CD14-positive monocyte (primary cell): ENCODE measurements at regions not wholly inside any gene's neighbourhood (a gene's known extent, or its start where the extent isn't known, plus 50 kb on each side); places are given as distances from the start of the nearest gene placed in this dataset.

Source experiments
- DNase-seq, 3 donors: peaks; one replicate each; pipeline ENCODE4 v3.0.0-alpha.2; 2011 to 2022
- H2AFZ ChIP-seq: 2 replicates; pipeline ENCODE4 v1.6.0; 2012; ENCODE audit warnings: mild to moderate bottlenecking, low read depth, low read length, inconsistent platforms; ENCODE audit not compliant: insufficient read depth, poor library complexity, severe bottlenecking
- H3K27ac ChIP-seq, 2 donors: 1 replicate in 1 of 2; 2 replicates in 1 of 2; pipeline ENCODE4 v1.5.1; 2012 to 2013; ENCODE audit warnings: low read length in 2 of 2, control low read depth in 1 of 2, inconsistent platforms in 1 of 2, low read depth in 1 of 2, mild to moderate bottlenecking in 1 of 2
- H3K27me3 ChIP-seq, 2 donors: one replicate each; pipeline versions ENCODE4 v1.6.0 to v1.6.1; 2011 to 2013; ENCODE audit warnings: low read length in 2 of 2; ENCODE audit not compliant: control insufficient read depth in 2 of 2, insufficient read depth in 2 of 2
- H3K36me3 ChIP-seq, 2 donors: replicated peaks in 1 of 2; 1 replicate in 1 of 2; 2 replicates in 1 of 2; pipeline versions ENCODE4 v1.5.1 to v1.6.1; 2012 to 2013; ENCODE audit warnings: low read length in 2 of 2, control low read depth in 1 of 2, inconsistent platforms in 1 of 2, mild to moderate bottlenecking in 1 of 2; ENCODE audit not compliant: insufficient read depth in 2 of 2, control insufficient read depth in 1 of 2
- H3K4me1 ChIP-seq, 2 donors: 1 replicate in 1 of 2; 2 replicates in 1 of 2; pipeline versions ENCODE4 v1.5.1 to v1.6.1; 2012 to 2013; ENCODE audit warnings: low read length in 2 of 2, control low read depth in 1 of 2, inconsistent platforms in 1 of 2, mild to moderate bottlenecking in 1 of 2, moderate library complexity in 1 of 2; ENCODE audit not compliant: insufficient read depth in 2 of 2, control insufficient read depth in 1 of 2
- H3K4me2 ChIP-seq: replicated peaks from 2 replicates; pipeline ENCODE3; 2012; ENCODE audit warnings: low read length, moderate library complexity, mild to moderate bottlenecking; ENCODE audit not compliant: poor library complexity, severe bottlenecking; ENCODE audit errors: extremely low read depth
- H3K4me3 ChIP-seq, 3 experiments: fragments of 200-600 bp in 1 of 3; sonication (generic) in 1 of 3; replicated peaks in 1 of 3; 1 replicate in 2 of 3; 2 replicates in 1 of 3; pipeline ENCODE4 v1.5.1; 2011 to 2013; ENCODE audit warnings: low read length in 3 of 3, mild to moderate bottlenecking in 3 of 3, control low read depth in 2 of 3, low read depth in 2 of 3, inconsistent platforms in 1 of 3, moderate library complexity in 1 of 3
- H3K79me2 ChIP-seq: 2 replicates; pipeline ENCODE4 v1.6.0; 2012; ENCODE audit warnings: mild to moderate bottlenecking, control low read depth, inconsistent platforms, low read length, moderate library complexity; ENCODE audit not compliant: insufficient read depth
- H3K9ac ChIP-seq: 2 replicates; pipeline ENCODE4 v1.6.0; 2017; ENCODE audit warnings: low read length, mild to moderate bottlenecking; ENCODE audit not compliant: insufficient read depth, poor library complexity, severe bottlenecking
- H3K9me3 ChIP-seq, 2 donors: replicated peaks in 1 of 2; 1 replicate in 1 of 2; 2 replicates in 1 of 2; pipeline versions ENCODE4 v1.5.1 to v1.6.1; 2012 to 2013; ENCODE audit warnings: low read length in 2 of 2, control low read depth in 1 of 2; ENCODE audit not compliant: control insufficient read depth in 1 of 2, insufficient read depth in 1 of 2
- H4K20me1 ChIP-seq: 2 replicates; pipeline ENCODE4 v1.6.0; 2012; ENCODE audit warnings: mild to moderate bottlenecking, low read length, control low read depth, moderate library complexity; ENCODE audit not compliant: insufficient read depth
- H3K27ac Mint-ChIP-seq, 7 donors: one replicate each; pipeline ENCODE4 v1.8.0; 2020; ENCODE audit warnings: mild to moderate bottlenecking in 7 of 7, mixed read lengths in 7 of 7, moderate library complexity in 6 of 7, inconsistent platforms in 2 of 7
- H3K27me3 Mint-ChIP-seq, 3 donors: one replicate each; pipeline ENCODE4 v1.8.0; 2021 to 2022; ENCODE audit warnings: low read depth in 3 of 3, mild to moderate bottlenecking in 3 of 3, mixed read lengths in 3 of 3, moderate library complexity in 3 of 3, inconsistent platforms in 1 of 3
- H3K36me3 Mint-ChIP-seq, 2 donors: one replicate each; pipeline ENCODE4 v1.8.0; 2020; ENCODE audit warnings: mixed read lengths in 2 of 2, inconsistent platforms in 1 of 2, mild to moderate bottlenecking in 1 of 2
- H3K4me1 Mint-ChIP-seq: one replicate; pipeline ENCODE4 v1.8.0; 2020; ENCODE audit warnings: mild to moderate bottlenecking, mixed read lengths
- H3K4me3 Mint-ChIP-seq, 2 donors: one replicate each; pipeline ENCODE4 v1.8.0; 2020; ENCODE audit warnings: mild to moderate bottlenecking in 2 of 2, mixed read lengths in 2 of 2, moderate library complexity in 1 of 2
- H3K9me3 Mint-ChIP-seq, 7 donors: one replicate each; pipeline ENCODE4 v1.8.0; 2020 to 2022; ENCODE audit warnings: mixed read lengths in 7 of 7, mild to moderate bottlenecking in 6 of 7, moderate library complexity in 6 of 7, inconsistent platforms in 2 of 7
- CTCF ChIP-seq: fragments of 200-600 bp; IDR thresholded peaks from one replicate; pipeline ENCODE4 v1.8.0; 2022; ENCODE audit warnings: antibody characterized with exemption, mild to moderate bottlenecking
- WGBS: methylation state at CpG from one replicate; pipeline ENCODE4 v1.1.5; 2013; ENCODE audit warnings: missing lambda C conversion rate; ENCODE audit not compliant: insufficient coverage; 5-methylcytosine and 5-hydroxymethylcytosine counted together
- intact Hi-C, 2 donors: fragments of 100-400 bp; cut with micrococcal nuclease; formaldehyde crosslinking; loops; one replicate each; pipeline versions ENCODE4 v1.15.0 to v1.15.1; 2023

GRCh38 chr4:144495944-144496343 lies 150.0 kb upstream of the HHIP start:
- H3K4me3 Mint-ChIP-seq: no peak overlapping the region
- H3K36me3 Mint-ChIP-seq: no peaks in the 10 kb centered on the region
- H2AFZ ChIP-seq: no peak overlapping the region
- no peak overlapping the region for H3K27ac ChIP-seq
- peaks cover 0 to 2% (median 0%) of the 10 kb centered on the region in 3 donors for H3K27me3 Mint-ChIP-seq
- H3K27me3 ChIP-seq: no peaks in the 10 kb centered on the region
- no peak for TF ChIP-seq CTCF
- no peak overlapping the region for H3K9ac ChIP-seq
- H3K4me3 ChIP-seq: no peak overlapping the region
- intact Hi-C loops: no loop called here
- H3K79me2 ChIP-seq: no peaks in the 10 kb centered on the region
- H4K20me1 ChIP-seq: no peaks in the 10 kb centered on the region
- H3K4me2 ChIP-seq: no peak overlapping the region
- no peak overlapping the region for H3K27ac Mint-ChIP-seq
- peaks cover 0 to 5% (median under 1%) of the 10 kb centered on the region in 7 donors for H3K9me3 Mint-ChIP-seq
- 89% methylated on average over 1 of the region's 2 CpGs for WGBS
- H3K9me3 ChIP-seq: no peaks in the 10 kb centered on the region
- H3K4me1 ChIP-seq: no peaks in the 10 kb centered on the region
- no peaks in the 10 kb centered on the region for H3K4me1 Mint-ChIP-seq
- H3K36me3 ChIP-seq: no peaks in the 10 kb centered on the region
- no peak for DNase-seq

GRCh38 chr4:144499777-144500176 lies 146.2 kb upstream of the HHIP start:
- Histone ChIP-seq H3K4me2 (no peak overlapping the region), H3K27ac (no peak overlapping the region), H3K9ac (no peak overlapping the region), H3K9me3 (no peaks in the 10 kb centered on the region), H3K36me3 (no peaks in the 10 kb centered on the region), H2AFZ (no peak overlapping the region), H3K4me3 (no peak overlapping the region), H3K4me1 (no peaks in the 10 kb centered on the region), H3K27me3 (no peaks in the 10 kb centered on the region), H3K79me2 (no peaks in the 10 kb centered on the region), H4K20me1 (no peaks in the 10 kb centered on the region)
- peaks cover 0 to 2% (median 0%) of the 10 kb centered on the region in 3 donors for H3K27me3 Mint-ChIP-seq
- H3K9me3 Mint-ChIP-seq: peaks cover 0 to 5% (median 2%) of the 10 kb centered on the region in 7 donors
- H3K4me3 Mint-ChIP-seq: no peak overlapping the region
- no peaks in the 10 kb centered on the region for H3K36me3 Mint-ChIP-seq
- no peak overlapping the region for H3K27ac Mint-ChIP-seq
- TF ChIP-seq CTCF: no peak
- no peak for DNase-seq
- intact Hi-C loops: no loop called here
- H3K4me1 Mint-ChIP-seq: no peaks in the 10 kb centered on the region
